ENCODE measurements at regions not wholly inside any gene's neighbourhood (a gene's known extent, or its start where the extent isn't known, plus 50 kb on each side); places are given as distances from the start of the nearest gene placed in this dataset.
A peak's percentile ranks its signal among the peaks of the same experiment; 100 is the strongest.

DNA sequence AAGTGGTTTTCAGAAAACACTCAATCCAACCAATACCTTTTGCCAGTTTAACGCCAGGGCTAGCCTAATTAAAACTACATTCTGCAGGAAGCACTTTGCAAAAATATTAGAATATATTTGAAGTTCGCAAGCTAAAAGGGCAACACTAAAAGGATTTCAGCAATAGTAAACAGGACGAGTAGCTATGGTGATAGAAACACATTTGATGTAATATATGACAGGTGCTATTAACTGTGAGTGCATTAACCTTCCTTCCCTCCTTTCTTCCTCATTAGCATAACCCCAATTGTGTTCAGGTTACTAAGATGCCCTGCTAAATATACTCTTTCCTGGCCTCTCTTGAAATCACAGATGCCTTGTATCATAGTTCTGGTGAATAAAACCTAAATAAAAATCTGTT lies 85.6 kb upstream of the TMCC3 start:
- no peak for ATAC-seq (ENCODE audit: low read depth)
- H3K4me1 ChIP-seq (ENCODE audit: insufficient read depth, poor library complexity, severe bottlenecking) = peaks cover 3% of the 10 kb centered on the region
- H3K9me3 ChIP-seq (ENCODE audit: severe bottlenecking) = no peaks in the 10 kb centered on the region
- no peaks in the 10 kb centered on the region for H3K36me3 ChIP-seq (ENCODE audit: low read depth)
- TF ChIP-seq, protein P1, sequence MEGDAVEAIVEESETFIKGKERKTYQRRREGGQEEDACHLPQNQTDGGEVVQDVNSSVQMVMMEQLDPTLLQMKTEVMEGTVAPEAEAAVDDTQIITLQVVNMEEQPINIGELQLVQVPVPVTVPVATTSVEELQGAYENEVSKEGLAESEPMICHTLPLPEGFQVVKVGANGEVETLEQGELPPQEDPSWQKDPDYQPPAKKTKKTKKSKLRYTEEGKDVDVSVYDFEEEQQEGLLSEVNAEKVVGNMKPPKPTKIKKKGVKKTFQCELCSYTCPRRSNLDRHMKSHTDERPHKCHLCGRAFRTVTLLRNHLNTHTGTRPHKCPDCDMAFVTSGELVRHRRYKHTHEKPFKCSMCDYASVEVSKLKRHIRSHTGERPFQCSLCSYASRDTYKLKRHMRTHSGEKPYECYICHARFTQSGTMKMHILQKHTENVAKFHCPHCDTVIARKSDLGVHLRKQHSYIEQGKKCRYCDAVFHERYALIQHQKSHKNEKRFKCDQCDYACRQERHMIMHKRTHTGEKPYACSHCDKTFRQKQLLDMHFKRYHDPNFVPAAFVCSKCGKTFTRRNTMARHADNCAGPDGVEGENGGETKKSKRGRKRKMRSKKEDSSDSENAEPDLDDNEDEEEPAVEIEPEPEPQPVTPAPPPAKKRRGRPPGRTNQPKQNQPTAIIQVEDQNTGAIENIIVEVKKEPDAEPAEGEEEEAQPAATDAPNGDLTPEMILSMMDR (IDR thresholded peaks at IDR 0.05; ENCODE audit: poor library complexity, severe bottlenecking) = no peak
- no peak for DNase-seq (ENCODE audit: low spot score)
- H3K27ac ChIP-seq (ENCODE audit: poor library complexity, severe bottlenecking) = no peak overlapping the region
- H3K4me3 ChIP-seq (ENCODE audit: severe bottlenecking) = no peak overlapping the region
- H3K27me3 ChIP-seq (ENCODE audit: insufficient read depth, poor library complexity, severe bottlenecking) = no peaks in the 10 kb centered on the region

DNA sequence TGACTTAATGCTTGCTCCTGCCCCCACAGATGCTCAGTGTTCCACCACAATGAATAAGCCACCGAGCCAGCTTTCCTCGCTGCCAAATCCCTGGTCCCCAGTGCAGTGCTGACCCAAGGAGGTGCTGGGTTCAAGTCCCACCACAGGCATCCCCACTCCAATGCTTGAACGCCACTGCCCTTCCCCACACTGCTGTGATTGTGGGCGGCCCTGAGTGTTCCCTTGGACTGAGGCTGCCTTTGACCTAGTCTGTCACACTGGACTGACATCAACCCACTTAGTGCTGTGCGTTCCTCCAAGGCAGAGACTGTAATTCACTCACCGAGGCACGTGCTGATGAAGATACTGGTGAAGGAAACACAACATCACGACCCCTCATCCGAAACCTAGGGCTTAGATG lies 83.4 kb upstream of the TMCC3 start:
- H3K4me1 ChIP-seq (ENCODE audit: insufficient read depth, poor library complexity, severe bottlenecking) = peaks cover 3% of the 10 kb centered on the region
- no peaks in the 10 kb centered on the region for H3K36me3 ChIP-seq (ENCODE audit: low read depth)
- no peak overlapping the region for H3K27ac ChIP-seq (ENCODE audit: poor library complexity, severe bottlenecking)
- no peaks in the 10 kb centered on the region for H3K9me3 ChIP-seq (ENCODE audit: severe bottlenecking)
- TF ChIP-seq, protein P1 (IDR thresholded peaks at IDR 0.05; ENCODE audit: poor library complexity, severe bottlenecking) = no peak
- DNase-seq (ENCODE audit: low spot score) (no peak), ATAC-seq (ENCODE audit: low read depth) (no peak)
- no peaks in the 10 kb centered on the region for H3K27me3 ChIP-seq (ENCODE audit: insufficient read depth, poor library complexity, severe bottlenecking)
- no peak overlapping the region for H3K4me3 ChIP-seq (ENCODE audit: severe bottlenecking)

DNA sequence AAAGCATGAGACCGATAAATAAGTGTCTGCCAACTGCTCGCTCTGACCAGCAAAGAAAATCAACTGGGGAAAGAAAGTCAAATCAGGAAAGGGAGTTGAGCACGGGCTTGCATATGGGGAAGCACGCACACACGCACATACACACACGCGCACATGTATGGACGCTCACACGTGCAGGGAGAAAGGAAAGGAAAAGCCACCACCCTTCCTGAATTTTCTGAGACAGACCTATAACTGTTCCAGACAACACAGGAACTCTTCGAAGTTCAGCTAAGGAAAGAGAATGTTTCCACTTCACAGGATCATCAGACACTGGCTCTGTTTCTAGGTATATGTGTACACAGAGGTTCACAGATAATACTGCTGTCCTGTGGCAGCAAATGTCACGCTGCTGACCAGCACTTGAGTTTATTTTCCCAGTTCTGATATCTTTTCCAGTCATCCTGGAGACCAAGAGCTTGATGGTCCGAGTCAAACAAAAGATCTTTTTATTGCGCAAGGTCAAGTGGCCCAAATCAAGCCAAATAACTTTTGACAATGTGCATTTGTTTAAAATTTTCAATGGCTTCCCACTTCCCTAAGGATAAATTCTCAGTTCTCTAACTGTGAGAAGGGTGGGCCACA lies 82.1 kb upstream of the TMCC3 start:
- H3K9me3 ChIP-seq (ENCODE audit: severe bottlenecking) = no peaks in the 10 kb centered on the region
- no peak overlapping the region for H3K27ac ChIP-seq (ENCODE audit: poor library complexity, severe bottlenecking)
- no peak for ATAC-seq (ENCODE audit: low read depth)
- H3K27me3 ChIP-seq (ENCODE audit: insufficient read depth, poor library complexity, severe bottlenecking) = no peaks in the 10 kb centered on the region
- H3K4me1 ChIP-seq (ENCODE audit: insufficient read depth, poor library complexity, severe bottlenecking) = peaks cover 3% of the 10 kb centered on the region
- H3K36me3 ChIP-seq (ENCODE audit: low read depth) = no peaks in the 10 kb centered on the region
- TF ChIP-seq, protein P1 (IDR thresholded peaks at IDR 0.05; ENCODE audit: poor library complexity, severe bottlenecking) = no peak
- no peak overlapping the region for H3K4me3 ChIP-seq (ENCODE audit: severe bottlenecking)
- DNase-seq (ENCODE audit: low spot score) = no peak

DNA sequence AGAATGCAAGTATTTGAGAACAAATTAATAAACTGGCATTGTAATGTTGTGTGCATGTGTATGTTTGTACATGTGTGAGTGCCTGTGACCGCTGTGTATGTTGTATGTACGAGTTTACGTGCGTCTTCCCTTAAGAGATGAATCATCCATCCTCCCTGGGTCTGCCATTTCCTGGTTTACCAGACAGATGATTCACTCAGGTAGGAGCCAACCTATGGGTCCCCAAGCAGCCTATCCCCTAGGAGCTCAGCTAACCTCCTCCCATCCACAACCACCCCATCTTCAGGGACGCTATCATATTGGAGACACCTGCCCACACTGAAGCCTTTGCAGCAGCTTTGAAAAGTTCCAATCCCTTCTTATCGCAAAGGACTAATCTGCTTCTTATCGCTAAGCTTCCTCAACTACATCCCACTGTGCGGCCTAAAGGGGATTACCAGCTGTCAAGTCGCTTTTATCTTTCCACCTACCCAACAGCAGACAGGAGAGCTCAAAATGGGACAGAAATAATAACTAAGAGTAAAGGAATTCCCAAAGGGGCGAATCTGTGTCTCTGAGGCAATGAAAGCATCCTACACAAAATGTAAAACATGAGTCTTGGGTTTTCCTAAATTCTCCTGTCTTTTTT lies 81.5 kb upstream of the TMCC3 start:
- H3K4me3 ChIP-seq (ENCODE audit: severe bottlenecking) = no peak overlapping the region
- no peak overlapping the region for H3K27ac ChIP-seq (ENCODE audit: poor library complexity, severe bottlenecking)
- no peaks in the 10 kb centered on the region for H3K27me3 ChIP-seq (ENCODE audit: insufficient read depth, poor library complexity, severe bottlenecking)
- H3K9me3 ChIP-seq (ENCODE audit: severe bottlenecking) = no peaks in the 10 kb centered on the region
- H3K36me3 ChIP-seq (ENCODE audit: low read depth) = no peaks in the 10 kb centered on the region
- DNase-seq (ENCODE audit: low spot score) (no peak), ATAC-seq (ENCODE audit: low read depth) (peak; percentile 58; the same call in 2 of the 3 replicates)
- H3K4me1 ChIP-seq (ENCODE audit: insufficient read depth, poor library complexity, severe bottlenecking) = peaks cover 3% of the 10 kb centered on the region
- TF ChIP-seq, protein P1 (IDR thresholded peaks at IDR 0.05; ENCODE audit: poor library complexity, severe bottlenecking) = no peak

DNA sequence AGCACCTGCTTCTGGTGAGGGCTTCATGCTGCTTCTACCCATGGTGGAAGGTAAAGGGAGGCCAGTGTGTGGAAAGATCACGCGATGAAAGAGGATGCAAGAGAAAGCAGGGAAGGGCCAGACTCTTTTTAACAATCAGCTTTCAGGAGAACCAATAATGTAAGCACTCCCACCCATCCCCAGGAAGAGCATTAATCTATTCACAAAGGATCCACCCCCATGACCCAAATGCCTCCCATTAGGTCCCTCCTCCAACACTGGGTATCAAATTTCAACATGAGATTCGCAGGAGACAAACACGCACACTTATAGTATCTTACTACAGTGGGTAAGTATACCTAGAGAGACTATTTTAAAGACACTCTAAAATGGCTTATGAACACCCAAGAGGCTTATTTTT lies 80.5 kb upstream of the TMCC3 start:
- ATAC-seq (ENCODE audit: low read depth) (no peak), DNase-seq (ENCODE audit: low spot score) (no peak)
- Histone ChIP-seq H3K4me3 (ENCODE audit: severe bottlenecking) (no peak overlapping the region), H3K4me1 (ENCODE audit: insufficient read depth, poor library complexity, severe bottlenecking) (peaks cover 3% of the 10 kb centered on the region), H3K27ac (ENCODE audit: poor library complexity, severe bottlenecking) (no peak overlapping the region), H3K9me3 (ENCODE audit: severe bottlenecking) (no peaks in the 10 kb centered on the region), H3K27me3 (ENCODE audit: insufficient read depth, poor library complexity, severe bottlenecking) (no peaks in the 10 kb centered on the region), H3K36me3 (ENCODE audit: low read depth) (no peaks in the 10 kb centered on the region)
- TF ChIP-seq, protein P1 (IDR thresholded peaks at IDR 0.05; ENCODE audit: poor library complexity, severe bottlenecking) = no peak

Data from RWPE2 (cell line).